Kidney (tissue), 13 donors: ENCODE measurements at regions not wholly inside any gene's neighbourhood (a gene's known extent, or its start where the extent isn't known, plus 50 kb on each side); places are given as distances from the start of the nearest gene placed in this dataset.

Experiments used
- DNase-seq, 5 donors: peaks; one replicate each; pipeline ENCODE4 v3.0.0-alpha.2; 2013 to 2020
- FAIRE-seq: peaks from 2 replicates; lab custom pipeline; 2012; peaks lifted over from hg19 to GRCh38; lab: Jason Lieb, UNC
- H3K27ac ChIP-seq, 2 donors: one replicate each; pipeline ENCODE4 v1.7.0; 2013; ENCODE audit warnings: low read depth in 2 of 2, low read length in 2 of 2, inconsistent platforms in 1 of 2
- H3K27me3 ChIP-seq: one replicate; pipeline ENCODE4 v1.7.1; 2013; ENCODE audit warnings: low read length, inconsistent platforms; ENCODE audit not compliant: control insufficient read depth, insufficient read depth
- H3K36me3 ChIP-seq, 3 donors: one replicate each; pipeline versions ENCODE4 v1.7.0 to v1.7.1; 2013; ENCODE audit warnings: low read length in 3 of 3, control low read depth in 1 of 3, inconsistent platforms in 1 of 3; ENCODE audit not compliant: insufficient read depth in 3 of 3, control insufficient read depth in 2 of 3
- H3K4me1 ChIP-seq, 3 donors: one replicate each; pipeline versions ENCODE4 v1.7.0 to v1.7.1; 2013; ENCODE audit warnings: low read length in 3 of 3, inconsistent platforms in 1 of 3, low read depth in 1 of 3; ENCODE audit not compliant: control insufficient read depth in 2 of 3, insufficient read depth in 2 of 3
- H3K4me3 ChIP-seq, 3 donors: one replicate each; pipeline versions ENCODE4 v1.7.0 to v1.8.1; 2013; ENCODE audit warnings: low read length in 3 of 3, control low read depth in 1 of 3, inconsistent platforms in 1 of 3
- H3K9ac ChIP-seq, 3 donors: one replicate each; pipeline versions ENCODE4 v1.7.0 to v1.7.1; 2013; ENCODE audit warnings: low read length in 3 of 3, control low read depth in 1 of 3, inconsistent platforms in 1 of 3
- H3K9me3 ChIP-seq, 3 donors: one replicate each; pipeline versions ENCODE4 v1.7.0 to v1.7.1; 2013; ENCODE audit warnings: low read length in 3 of 3, control low read depth in 1 of 3, inconsistent platforms in 1 of 3; ENCODE audit not compliant: control insufficient read depth in 2 of 3, insufficient read depth in 1 of 3
- CTCF ChIP-seq: IDR thresholded peaks from 3 replicates; pipeline ENCODE4 v1.5.1; 2012; ENCODE audit warnings: mild to moderate bottlenecking, moderate library complexity, borderline replicate concordance; ENCODE audit not compliant: insufficient read depth; ENCODE audit errors: extremely low read depth
- intact Hi-C: fragments of 100-400 bp; cut with DNase I; formaldehyde crosslinking; loops from one replicate; pipeline ENCODE4 v1.11.1; 2022
- donor health status: control.
- donor health status: control.
- donor health status: control.
- donor health status: control.
- donor health status: control.
- donor health status: DM: yes; HTN: yes; CAD: no.
- donor health status: Normal renal cell carcinoma (clear cell type).

DNA sequence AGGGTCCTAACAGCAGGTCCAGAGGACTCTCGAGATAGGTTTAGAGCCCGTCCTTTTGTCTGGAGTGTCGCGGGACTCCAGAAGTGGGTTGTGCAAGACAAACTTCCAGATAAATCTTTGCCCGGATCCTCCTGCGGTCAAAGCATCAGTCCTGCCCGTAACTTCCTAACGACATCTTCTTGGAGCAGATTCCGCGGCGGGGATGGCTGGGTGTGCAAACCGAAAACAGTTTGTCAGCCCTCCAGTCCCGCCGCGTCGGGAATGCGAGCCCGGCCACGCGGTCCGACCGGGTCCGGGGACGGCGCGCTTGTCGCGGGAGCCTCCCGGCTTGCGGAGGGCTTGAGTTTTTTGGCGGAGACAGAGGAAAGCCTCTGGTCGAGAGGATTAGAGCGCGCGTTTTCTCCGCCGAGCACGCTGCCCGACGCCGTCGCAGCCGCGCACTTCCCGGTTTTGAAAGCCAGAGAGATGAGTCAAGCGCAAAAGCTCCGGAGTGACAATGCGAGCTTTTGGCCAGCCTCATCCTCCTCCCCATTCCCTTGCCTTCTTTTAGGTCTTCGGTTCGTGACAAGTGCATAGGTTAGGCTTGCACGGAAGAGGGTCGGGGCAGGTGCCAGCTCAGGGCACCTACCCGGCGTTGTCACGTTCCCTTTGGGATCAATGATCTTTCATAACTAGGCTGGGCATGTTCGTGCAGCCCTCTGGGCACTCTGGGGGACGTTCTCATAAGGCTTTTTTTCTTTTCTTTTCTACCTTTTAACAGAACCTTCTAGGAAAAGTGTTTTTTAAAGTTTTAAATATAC is 91.3 kb upstream of the PRDM1 start:
- peak overlapping the region; percentile 47 to 84 for H3K27ac ChIP-seq
- DNase-seq: peak; percentile 58 to 80 (median 66)
- intact Hi-C loops: no loop called here
- peaks cover 67% of the 10 kb centered on the region for H3K27me3 ChIP-seq
- TF ChIP-seq CTCF: no peak
- no peaks in the 10 kb centered on the region for H3K36me3 ChIP-seq
- peak overlapping the region in 2 of 3 donors; percentile 65 to 77 for H3K4me3 ChIP-seq
- peaks cover 0 to 16% (median 8%) of the 10 kb centered on the region in 3 donors for H3K4me1 ChIP-seq
- no peak for FAIRE-seq
- H3K9ac ChIP-seq: peak overlapping the region in 2 of 3 donors; percentile 41 to 46
- peaks cover 0 to 6% (median 3%) of the 10 kb centered on the region in 3 donors for H3K9me3 ChIP-seq

DNA sequence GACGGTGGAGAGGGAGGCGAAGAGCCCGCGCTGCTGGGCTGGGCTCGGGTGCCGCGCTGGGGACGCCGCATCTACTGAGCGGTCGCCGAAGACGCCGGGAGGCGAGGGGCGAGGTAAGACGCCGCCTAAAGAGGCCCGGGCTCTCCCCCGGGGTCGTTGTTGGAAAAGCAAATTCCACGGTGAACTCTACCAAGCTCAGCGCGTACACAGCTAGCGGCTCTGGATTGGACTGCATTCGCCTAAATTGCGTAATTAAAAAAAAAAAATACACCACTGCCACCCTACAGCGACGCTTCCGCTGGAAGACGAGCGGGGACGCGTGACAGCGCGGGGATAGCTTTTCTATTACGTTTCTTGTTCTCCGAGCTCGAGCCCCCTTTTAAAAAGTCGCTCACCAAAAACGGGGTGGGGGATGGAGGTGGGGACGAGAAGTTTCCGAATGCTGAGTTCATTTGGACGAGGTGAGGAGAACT is 92.0 kb upstream of the PRDM1 start:
- Histone ChIP-seq H3K36me3 (no peaks in the 10 kb centered on the region), H3K9ac (peak overlapping the region in 1 of 3 donors; percentile 41), H3K4me3 (peak overlapping the region in 2 of 3 donors; percentile 65 to 77), H3K27ac (peak overlapping the region; percentile 47 to 84), H3K4me1 (peaks cover 0 to 16% (median 8%) of the 10 kb centered on the region in 3 donors), H3K27me3 (peaks cover 71% of the 10 kb centered on the region), H3K9me3 (peaks cover 0 to 6% (median 3%) of the 10 kb centered on the region in 3 donors)
- DNase-seq: peak; percentile 42 to 79 (median 45)
- no peak for FAIRE-seq
- intact Hi-C loops: no loop called here
- TF ChIP-seq CTCF: no peak

- H3K27me3 ChIP-seq: peaks cover 76% of the 10 kb centered on the region
- H3K4me3 ChIP-seq: peak overlapping the region in 2 of 3 donors; percentile 65 to 89
- DNase-seq: peak in 3 of 5 donors; percentile 30 to 61 (median 44)
- no peak for TF ChIP-seq CTCF
- intact Hi-C loops: no loop called here
- no peaks in the 10 kb centered on the region for H3K36me3 ChIP-seq
- H3K27ac ChIP-seq: peak overlapping the region in 1 of 2 donors; percentile 71
- no peak overlapping the region for H3K9ac ChIP-seq
- peaks cover 0 to 6% (median 3%) of the 10 kb centered on the region in 3 donors for H3K9me3 ChIP-seq
- no peak for FAIRE-seq
- peaks cover 0 to 16% (median 8%) of the 10 kb centered on the region in 3 donors for H3K4me1 ChIP-seq
Observed at GRCh38 chr6:105993341-105994117, 92.6 kb upstream of the PRDM1 start.
